HG02852 (cell line): ENCODE measurements at regions not wholly inside any gene's neighbourhood (a gene's known extent, or its start where the extent isn't known, plus 50 kb on each side); places are given as distances from the start of the nearest gene placed in this dataset.

Source experiments
- ATAC-seq: cut with Tn5 transposase; IDR thresholded peaks from one replicate; pipeline ENCODE4 v1.9.1; 2021; ENCODE audit warnings: mild to moderate bottlenecking, moderate library complexity; ENCODE audit not compliant: unreplicated experiment

GRCh38 chr10:62453274-62453673 lies 79.1 kb downstream of the ZNF365 start:
- ATAC-seq: no peak

DNA sequence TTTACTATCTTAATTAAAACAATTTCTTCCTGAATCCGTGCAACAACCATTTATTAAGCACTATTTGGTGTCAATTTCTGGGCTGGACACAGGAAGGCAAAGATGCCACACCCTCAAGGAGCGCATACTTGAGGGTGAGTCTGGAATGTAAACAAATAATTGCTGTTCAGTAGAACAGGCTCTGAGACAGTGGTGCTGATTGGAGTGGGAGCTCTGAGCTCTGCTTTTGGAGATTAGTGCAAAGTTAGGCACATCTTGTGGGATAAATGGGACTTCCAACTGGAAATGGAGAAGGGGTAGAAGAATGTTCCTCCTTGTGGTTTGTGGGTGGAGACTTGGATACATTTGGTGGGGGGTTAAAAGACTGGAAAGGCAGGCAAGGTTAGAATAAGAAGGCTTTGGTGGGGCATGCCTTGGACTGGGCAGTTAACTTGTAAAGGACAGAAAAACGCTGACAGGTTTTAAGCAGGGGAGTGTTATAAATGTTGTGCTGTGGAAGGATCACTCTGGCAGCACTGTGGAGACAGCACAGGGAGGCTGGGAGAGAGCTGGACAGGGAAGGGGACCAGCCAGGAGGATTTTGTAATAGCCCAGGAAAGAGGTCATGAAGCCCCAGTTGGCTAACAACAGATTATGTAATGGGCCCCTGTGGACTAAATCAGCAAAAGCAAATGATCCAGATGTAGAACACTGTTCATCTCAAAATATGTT lies 80.7 kb downstream of the ZNF365 start:
- no peak for ATAC-seq

- peak; percentile 98 for ATAC-seq
Observed at GRCh38 chr10:62456611-62457101, 82.5 kb downstream of the ZNF365 start.

DNA sequence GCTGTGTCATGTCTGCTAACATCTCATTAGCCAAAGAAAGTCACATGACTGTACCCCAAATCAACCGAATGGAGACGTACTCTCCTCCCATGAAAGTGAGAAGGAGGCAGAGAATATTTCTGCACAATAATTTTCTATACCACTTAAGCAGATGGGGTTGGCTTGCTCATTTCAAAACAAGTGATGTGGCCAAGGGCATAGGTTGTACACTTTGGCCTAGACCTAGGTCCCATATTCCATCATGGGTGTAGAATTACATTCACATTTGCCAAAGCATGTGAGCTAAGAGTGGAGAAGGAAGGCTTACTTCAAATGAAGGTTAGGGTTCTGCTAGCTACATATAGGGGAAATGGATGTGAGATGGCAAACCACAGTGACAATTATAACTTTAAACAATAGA lies 83.0 kb downstream of the ZNF365 start:
- no peak for ATAC-seq

- ATAC-seq: peak; percentile 23
Observed at GRCh38 chr10:62457598-62457997, 83.4 kb downstream of the ZNF365 start.

DNA sequence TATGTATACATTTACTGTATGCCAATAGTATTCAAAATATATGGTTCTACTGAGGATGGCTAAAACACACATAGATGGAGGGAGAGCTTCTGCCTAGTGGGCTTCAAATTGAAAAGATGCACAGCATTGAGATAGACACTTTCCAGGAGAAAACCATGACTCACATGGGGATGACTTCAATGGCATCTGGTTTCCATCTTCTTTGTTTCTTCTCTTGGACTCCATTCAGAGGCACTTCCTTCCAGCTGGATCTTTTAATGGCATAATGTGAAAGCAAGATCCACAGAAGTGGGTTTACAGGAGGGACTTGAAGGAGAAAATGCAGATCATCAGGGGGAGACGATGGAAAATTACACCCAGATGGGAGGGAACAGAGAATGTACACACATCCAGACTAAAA lies 84.9 kb downstream of the ZNF365 start:
- ATAC-seq: no peak

GRCh38 chr10:62459500-62459899 lies 85.3 kb downstream of the ZNF365 start:
- no peak for ATAC-seq

DNA sequence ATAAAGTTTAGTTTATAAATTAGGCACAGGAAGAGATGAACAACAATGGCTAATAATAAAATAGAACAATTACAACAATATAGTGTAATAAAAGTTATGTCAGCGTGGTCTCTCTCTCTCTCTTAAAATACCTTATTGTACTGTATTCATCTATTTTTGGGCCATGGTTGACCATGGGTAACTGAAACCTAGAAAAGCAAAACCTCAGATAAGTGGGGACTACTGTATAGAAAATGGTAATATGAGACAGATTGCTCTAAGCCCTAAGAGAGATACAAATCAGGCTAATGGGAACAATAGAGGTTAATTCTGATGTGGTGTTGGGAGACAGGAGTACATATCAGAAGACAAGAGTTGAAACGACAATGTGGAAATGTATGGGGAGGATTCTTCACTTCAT lies 86.2 kb downstream of the ZNF365 start:
- ATAC-seq: peak; percentile 28

GRCh38 chr10:62461120-62461519 lies 87.0 kb downstream of the ZNF365 start:
- no peak for ATAC-seq

DNA sequence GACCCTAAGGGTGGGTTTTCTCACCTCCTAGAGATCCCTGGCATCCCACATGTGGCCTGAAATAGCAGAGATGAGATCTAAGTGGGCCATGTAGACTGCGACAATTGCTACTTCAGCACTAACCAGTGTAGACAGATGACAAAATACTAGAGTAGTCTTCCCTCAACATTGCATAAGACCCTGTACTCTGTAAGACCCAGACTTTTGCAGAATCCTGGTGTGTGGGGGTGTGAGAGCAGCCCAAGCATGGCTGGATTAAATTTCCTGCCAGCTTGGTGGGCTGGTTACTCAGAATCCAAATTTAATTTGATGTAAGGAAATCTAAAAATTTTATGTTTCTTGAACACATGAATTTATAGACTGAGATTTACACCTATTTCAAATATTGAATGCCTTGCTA lies 88.3 kb downstream of the ZNF365 start:
- ATAC-seq: no peak

GRCh38 chr10:62463364-62463763 lies 89.2 kb downstream of the ZNF365 start:
- no peak for ATAC-seq

DNA sequence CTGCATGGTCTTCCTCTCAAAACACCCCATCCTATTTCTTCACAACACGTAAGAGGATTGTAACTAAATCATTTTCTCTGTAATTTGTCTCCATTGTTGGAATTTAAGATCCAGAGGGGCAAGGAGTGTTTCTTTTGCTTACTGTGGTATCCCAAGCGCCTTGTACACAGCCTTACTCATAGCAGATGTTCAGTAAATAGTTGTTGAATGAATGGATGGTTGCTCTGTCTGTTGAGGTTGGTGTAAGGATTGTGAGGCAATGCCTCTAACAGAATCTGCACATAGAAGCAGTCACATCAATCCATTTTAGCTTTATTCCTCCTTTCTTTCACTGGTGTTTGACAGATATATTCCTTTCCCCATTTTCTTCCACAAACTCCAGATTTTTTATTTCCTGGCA lies 90.1 kb downstream of the ZNF365 start:
- no peak for ATAC-seq

DNA sequence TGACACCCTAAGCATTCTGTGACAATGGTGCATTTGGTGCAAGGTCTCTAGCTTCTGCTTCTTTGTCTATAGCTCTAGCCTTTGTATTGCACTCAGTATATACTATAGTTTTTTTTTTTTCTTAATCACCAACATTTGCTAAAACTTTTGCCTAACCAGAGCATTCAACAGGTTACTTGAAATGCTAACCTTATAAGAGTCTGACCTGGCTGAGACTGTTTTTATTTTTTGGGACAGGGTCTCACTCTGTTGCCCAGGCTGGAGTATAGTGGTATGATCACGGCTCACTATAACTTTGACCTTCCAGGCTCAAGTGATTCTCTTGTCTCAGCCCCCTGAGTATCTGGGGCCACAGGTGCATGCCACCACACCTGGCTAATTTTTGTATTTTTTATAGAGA lies 92.4 kb downstream of the ZNF365 start:
- no peak for ATAC-seq

- no peak for ATAC-seq
Observed at GRCh38 chr10:62467527-62467926, 93.4 kb downstream of the ZNF365 start.

DNA sequence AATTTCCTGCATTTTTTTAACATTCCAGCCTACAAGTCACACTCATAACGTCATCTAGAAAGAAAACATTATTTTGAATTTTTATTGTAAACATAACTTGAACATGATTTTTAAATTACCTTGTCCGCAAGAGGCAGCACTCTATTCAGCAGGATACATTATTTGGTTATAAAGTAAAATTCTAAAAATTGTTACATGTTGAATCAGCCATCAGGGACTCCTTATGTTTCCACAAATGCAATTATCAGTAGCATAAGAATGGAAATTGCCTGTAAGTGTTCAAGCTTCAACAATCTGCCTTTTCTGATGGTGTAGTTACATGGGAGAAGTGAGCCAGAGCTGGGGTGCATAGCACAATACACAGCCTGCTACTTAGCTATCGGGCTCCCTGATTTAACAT lies 97.5 kb downstream of the ZNF365 start:
- ATAC-seq: no peak

DNA sequence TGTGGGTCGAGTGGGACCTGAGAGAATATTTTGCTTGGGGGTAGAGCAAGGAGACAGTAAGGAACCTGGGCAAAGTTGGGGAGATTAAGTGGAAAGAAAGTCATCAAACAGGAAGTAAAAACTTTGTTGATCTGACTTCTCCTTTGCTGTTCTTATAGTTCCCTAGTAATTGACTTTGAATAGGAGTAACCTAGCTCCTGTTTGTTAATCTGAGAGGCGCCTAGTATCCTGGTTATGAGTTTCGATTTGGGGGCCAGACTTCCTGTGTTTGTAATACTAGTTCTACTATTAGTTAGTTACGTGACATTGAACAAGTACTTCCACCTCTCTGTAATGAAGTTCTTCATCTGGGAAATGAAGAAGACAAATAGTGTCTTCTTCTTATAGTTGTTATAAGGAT lies 99.1 kb downstream of the ZNF365 start:
- no peak for ATAC-seq

DNA sequence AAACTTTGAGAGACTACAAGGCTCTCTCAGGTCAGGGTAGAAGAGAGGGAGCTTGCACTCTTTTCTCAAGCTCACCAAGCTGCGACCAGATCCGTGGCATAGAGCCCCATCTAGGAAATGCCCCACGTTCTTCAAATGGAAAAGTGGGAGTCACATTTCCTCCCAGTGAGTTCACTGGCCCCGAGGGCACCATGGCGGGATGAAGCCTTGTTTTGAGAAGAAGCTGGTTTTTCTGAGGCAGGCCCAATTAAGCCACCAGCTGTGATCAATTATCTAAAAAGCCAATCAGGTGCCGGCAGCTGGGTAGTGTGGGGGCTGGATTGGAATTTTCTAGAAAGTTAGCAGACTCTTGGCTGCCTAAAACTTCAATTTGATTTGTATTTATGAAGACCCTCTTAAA lies 101.4 kb downstream of the ZNF365 start:
- ATAC-seq: no peak

DNA sequence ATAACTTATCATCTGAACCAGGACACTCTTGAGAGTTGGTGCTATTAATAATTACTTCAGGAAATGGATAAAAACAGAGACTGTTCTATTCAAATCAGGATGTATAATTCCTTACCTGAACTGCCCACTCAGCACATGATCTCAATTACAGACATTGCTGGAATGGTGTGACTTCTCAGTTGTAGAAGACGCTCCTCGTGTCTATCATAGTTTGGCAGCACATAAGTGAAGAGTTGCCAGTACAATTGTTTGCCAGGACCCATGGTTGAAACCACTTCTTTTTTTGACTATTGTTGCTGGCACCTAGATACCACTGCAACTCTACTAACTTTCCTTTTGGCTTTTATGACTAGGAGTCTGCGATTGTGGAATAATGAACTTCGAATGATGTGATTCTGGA lies 105.4 kb downstream of the ZNF365 start:
- ATAC-seq: no peak

GRCh38 chr10:62480196-62480595 lies 106.0 kb downstream of the ZNF365 start:
- no peak for ATAC-seq

DNA sequence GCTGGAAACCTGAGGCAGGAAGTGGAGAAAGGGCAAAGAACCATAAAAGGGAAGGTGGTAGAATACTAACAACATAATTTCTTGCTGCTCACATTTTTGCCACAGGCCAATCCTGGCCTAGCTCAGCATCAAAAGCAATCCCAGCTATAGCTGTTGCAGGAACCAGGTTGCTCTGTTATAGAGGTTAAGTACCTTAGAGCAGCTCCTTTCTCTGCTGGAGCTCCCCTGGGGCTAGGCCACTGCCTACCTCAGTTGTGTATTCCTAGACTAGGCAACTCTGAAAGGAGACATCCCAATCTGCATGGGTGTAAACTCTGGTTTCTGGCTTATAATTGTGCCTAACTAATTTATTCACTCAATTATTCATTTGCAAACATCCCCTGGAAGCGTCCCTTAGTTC lies 108.4 kb downstream of the ZNF365 start:
- ATAC-seq: no peak

- no peak for ATAC-seq
Observed at GRCh38 chr10:62491597-62491996, 117.4 kb downstream of the ZNF365 start.

GRCh38 chr10:62492012-62492869 lies 118.1 kb downstream of the ZNF365 start:
- no peak for ATAC-seq
